Adrenal gland (tissue), 9 donors: ENCODE measurements at regions not wholly inside any gene's neighbourhood (a gene's known extent, or its start where the extent isn't known, plus 50 kb on each side); places are given as distances from the start of the nearest gene placed in this dataset.

ENCODE experiments used
- DNase-seq, 7 donors: peaks; one replicate each; pipeline ENCODE4 v3.0.0-alpha.2; 2019 to 2020
- H3K27ac ChIP-seq, 5 donors: fragments of 200-600 bp; sonication (generic) in 4 of 5; 1 replicate in 3 of 5; 2 replicates in 2 of 5; pipeline versions ENCODE4 v1.5.1 to v1.8.0; 2016 to 2020; ENCODE audit warnings: mild to moderate bottlenecking in 1 of 5
- H3K27me3 ChIP-seq: fragments of 200-600 bp; 2 replicates; pipeline ENCODE4 v1.8.0; 2021
- H3K36me3 ChIP-seq, 2 donors: fragments of 200-600 bp; replicated peaks in 1 of 2; 1 replicate in 1 of 2; 2 replicates in 1 of 2; pipeline versions ENCODE4 v1.5.1 to v1.8.0; 2018 to 2022
- H3K4me1 ChIP-seq, 2 donors: fragments of 200-600 bp; replicated peaks in 1 of 2; 1 replicate in 1 of 2; 2 replicates in 1 of 2; pipeline versions ENCODE4 v1.5.1 to v1.8.0; 2018 to 2021
- H3K4me3 ChIP-seq, 4 donors: fragments of 200-600 bp; sonication (generic) in 3 of 4; one replicate each; pipeline ENCODE4 v1.5.1; 2016 to 2018
- H3K9me3 ChIP-seq, 3 donors: fragments of 200-600 bp; sonication (generic) in 1 of 3; replicated peaks in 1 of 3; 1 replicate in 2 of 3; 2 replicates in 1 of 3; pipeline versions ENCODE4 v1.5.1 to v1.8.0; 2016 to 2021
- POLR2A ChIP-seq, 2 donors: fragments of 450-650 bp; IDR thresholded peaks; one replicate each; pipeline ENCODE4 v1.6.1; 2017; ENCODE audit warnings: antibody characterized with exemption in 2 of 2, mild to moderate bottlenecking in 2 of 2, moderate library complexity in 1 of 2
- WGBS, 4 donors: extraction: QIAGEN DNeasy Blood & Tissue Kit in 2 of 4; methylation state at CpG; one replicate each; pipeline versions ENCODE4 v1.1.5 to v1.1.7; 2013 to 2017; 5-methylcytosine and 5-hydroxymethylcytosine counted together
- intact Hi-C, 2 donors: fragments of 100-400 bp; cut with DNase I; formaldehyde crosslinking; loops; one replicate each; pipeline versions ENCODE4 v1.14.1 to v1.15.0; 2022 to 2023
- TF ChIP-seq, protein P1 (sequence below), 6 experiments: fragments of 450-650 bp in 4 of 6; fragments of 200-600 bp in 2 of 6; sonication (generic) in 1 of 6; IDR thresholded peaks; 1 replicate in 5 of 6; 2 replicates in 1 of 6; pipeline versions ENCODE4 v1.5.1 to v1.8.0; 2016 to 2021; ENCODE audit warnings: antibody characterized with exemption in 6 of 6, mild to moderate bottlenecking in 2 of 6, moderate library complexity in 1 of 6
- donor health status: healthy with polysubstance abuse.
- donor health status: Bipolar disorder and iron deficiency.
- donor health status: DM: yes; HTN: yes; CAD: no.
- donor health status: DM: no; HTN: no; CAD: no.
- donor health status: DM: no; HTN: no; CAD: no.

DNA sequence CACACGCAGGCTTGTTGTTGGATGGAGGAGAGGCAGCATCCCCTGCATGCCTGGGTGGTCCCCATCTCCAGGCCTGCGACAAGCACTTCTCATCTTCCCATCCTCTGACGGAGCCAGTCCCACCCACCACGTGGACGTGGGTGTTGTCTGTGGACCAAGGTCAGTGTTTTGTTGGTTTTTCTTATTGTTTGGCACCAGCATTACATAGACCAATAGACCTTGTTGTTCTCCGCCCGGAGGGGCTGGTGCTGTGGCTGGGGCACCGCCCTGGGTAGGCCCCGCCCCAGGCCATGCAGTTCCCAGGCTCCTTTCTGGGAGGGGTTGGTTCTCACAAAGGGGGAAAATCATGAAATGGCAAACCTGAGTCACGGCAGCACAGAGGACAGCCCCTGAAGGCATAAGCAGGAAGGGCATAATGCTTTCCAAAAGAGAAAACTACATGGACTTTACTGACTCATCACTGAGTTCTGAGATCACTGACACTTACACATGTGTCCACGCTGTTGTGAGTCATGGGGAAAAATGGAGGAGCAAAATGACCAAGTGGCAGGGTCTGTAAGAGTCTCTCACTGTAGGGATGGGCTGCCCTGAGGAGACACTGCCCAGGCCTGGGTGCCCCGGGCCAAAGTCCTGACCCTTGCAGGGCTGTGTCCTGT is 90.8 kb downstream of the THBS2 start:
- no peak for TF ChIP-seq POLR2A (IDR thresholded peaks at IDR 0.05)
- TF ChIP-seq, protein P1, sequence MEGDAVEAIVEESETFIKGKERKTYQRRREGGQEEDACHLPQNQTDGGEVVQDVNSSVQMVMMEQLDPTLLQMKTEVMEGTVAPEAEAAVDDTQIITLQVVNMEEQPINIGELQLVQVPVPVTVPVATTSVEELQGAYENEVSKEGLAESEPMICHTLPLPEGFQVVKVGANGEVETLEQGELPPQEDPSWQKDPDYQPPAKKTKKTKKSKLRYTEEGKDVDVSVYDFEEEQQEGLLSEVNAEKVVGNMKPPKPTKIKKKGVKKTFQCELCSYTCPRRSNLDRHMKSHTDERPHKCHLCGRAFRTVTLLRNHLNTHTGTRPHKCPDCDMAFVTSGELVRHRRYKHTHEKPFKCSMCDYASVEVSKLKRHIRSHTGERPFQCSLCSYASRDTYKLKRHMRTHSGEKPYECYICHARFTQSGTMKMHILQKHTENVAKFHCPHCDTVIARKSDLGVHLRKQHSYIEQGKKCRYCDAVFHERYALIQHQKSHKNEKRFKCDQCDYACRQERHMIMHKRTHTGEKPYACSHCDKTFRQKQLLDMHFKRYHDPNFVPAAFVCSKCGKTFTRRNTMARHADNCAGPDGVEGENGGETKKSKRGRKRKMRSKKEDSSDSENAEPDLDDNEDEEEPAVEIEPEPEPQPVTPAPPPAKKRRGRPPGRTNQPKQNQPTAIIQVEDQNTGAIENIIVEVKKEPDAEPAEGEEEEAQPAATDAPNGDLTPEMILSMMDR (IDR thresholded peaks at IDR 0.05), result peak in 1 of 6 experiments; percentile 28
- DNase-seq, result peak; percentile 52 to 90 (median 66)
- Histone ChIP-seq H3K4me1 (peaks cover 0 to 9% of the 10 kb centered on the region in 2 donors), H3K9me3 (no peaks in the 10 kb centered on the region), H3K4me3 (no peak overlapping the region), H3K36me3 (no peaks in the 10 kb centered on the region), H3K27me3 (no peaks in the 10 kb centered on the region), H3K27ac (peak overlapping the region in 2 of 5 donors; percentile 54 to 78)
- intact Hi-C loops, result no loop called here
- 58 to 74% (median 62%) methylated on average over 6 to 12 of the region's 12 CpGs for WGBS, 4 donors

DNA sequence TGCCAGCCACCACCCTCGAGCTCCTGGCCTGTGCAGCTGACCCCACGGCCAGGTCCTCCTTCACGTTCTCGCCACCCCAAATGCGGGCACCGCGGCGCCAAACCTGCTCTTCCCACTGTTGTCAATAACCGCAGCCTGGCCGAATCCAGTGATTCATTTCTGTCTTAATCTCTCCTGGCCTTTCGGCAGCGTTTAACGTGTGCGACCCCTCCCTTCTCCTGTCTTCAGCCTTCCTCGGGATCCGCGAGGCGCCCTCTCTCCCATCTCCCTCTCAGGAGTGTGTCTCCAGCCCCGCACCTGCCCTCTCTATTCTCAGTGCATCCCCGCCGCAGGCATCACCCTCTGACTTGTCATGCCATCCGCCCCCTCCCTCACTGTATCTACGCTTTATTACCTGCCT is 91.4 kb downstream of the THBS2 start:
- WGBS, 4 donors, result 93 to 96% (median 95%) methylated on average over 21 to 23 of the region's 23 CpGs
- peak in 1 of 7 donors; percentile 33 for DNase-seq
- Histone ChIP-seq H3K36me3 (no peaks in the 10 kb centered on the region), H3K4me1 (peaks cover 0 to 9% of the 10 kb centered on the region in 2 donors), H3K9me3 (no peaks in the 10 kb centered on the region), H3K27me3 (no peaks in the 10 kb centered on the region), H3K27ac (peak overlapping the region in 2 of 5 donors; percentile 54 to 78), H3K4me3 (no peak overlapping the region)
- intact Hi-C loops, result no loop called here
- TF ChIP-seq POLR2A (IDR thresholded peaks at IDR 0.05), result no peak
- TF ChIP-seq, protein P1 (IDR thresholded peaks at IDR 0.05), result no peak

DNA sequence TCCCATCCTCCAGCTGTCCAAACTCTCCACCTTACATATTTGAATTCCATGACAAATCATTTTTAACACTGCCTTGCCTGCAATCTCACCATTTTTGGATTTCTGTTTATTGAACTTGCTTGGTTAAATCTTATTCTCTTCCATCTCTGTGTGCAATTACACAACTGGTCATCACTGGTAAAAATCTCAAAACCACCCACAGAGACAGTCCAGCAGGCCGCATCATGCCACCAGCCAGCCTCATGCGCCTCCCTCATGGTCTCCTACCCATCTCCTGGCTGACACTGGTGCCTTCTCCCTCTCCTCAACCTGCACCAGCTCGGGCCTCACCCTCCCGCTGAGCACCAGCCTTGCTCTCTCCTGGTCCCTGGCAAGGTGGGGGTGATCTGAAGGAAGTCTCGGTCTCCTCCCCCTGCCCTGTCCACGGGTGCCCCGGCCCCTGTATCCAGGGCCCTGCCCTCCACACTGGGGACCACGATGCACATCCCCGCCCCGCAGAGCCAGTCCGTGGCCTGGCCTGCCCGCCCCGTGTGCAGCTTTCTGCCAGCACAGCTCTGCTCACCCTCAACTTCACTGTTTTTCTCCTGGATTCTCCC is 92.0 kb downstream of the THBS2 start:
- Histone ChIP-seq H3K4me1 (peaks cover 0 to 9% of the 10 kb centered on the region in 2 donors), H3K27me3 (no peaks in the 10 kb centered on the region), H3K9me3 (no peaks in the 10 kb centered on the region), H3K27ac (peak overlapping the region in 1 of 5 donors; percentile 26), H3K4me3 (no peak overlapping the region), H3K36me3 (no peaks in the 10 kb centered on the region)
- peak in 1 of 7 donors; percentile 28 for DNase-seq
- 86 to 95% (median 91%) methylated on average over 13 of the region's 13 CpGs for WGBS, 4 donors
- intact Hi-C loops, result no loop called here
- TF ChIP-seq, protein P1 (IDR thresholded peaks at IDR 0.05), result no peak
- TF ChIP-seq POLR2A (IDR thresholded peaks at IDR 0.05), result no peak

DNA sequence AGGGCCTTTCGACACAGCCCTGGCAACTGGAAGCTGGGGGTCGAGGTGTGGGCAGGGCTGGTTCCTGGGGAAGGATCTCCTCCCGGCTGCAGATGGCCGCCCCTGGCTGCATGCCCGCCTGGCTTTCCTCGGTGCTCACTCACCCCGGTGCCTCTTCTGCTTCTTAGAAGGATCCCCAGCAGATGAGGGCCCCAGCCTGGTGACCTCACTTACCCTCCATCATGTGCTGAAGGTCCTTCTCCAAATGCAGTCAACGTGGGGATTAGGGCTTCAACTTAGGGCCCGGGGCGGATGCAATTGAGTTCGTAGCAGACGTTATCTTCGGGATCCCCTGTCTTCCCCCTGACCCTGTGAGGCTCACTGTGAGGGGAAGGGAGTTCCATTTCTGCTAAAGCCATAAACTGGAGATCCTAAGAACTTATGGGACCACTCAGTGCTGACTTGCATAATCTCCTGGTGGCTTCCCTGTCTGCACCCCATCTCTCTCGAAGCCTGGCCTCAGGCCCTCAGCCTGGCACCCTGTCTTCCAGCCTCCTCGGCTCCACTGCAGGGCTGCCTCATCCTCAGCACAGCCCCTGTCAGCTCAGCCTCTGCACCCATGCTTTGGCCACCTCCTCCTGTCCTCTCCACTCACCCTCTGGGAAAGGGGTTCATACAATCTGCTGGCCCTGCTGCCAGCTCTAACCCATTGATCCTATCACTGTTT is 92.6 kb downstream of the THBS2 start:
- Histone ChIP-seq H3K36me3 (no peaks in the 10 kb centered on the region), H3K27me3 (no peaks in the 10 kb centered on the region), H3K4me1 (peaks cover 0 to 9% of the 10 kb centered on the region in 2 donors), H3K9me3 (no peaks in the 10 kb centered on the region), H3K4me3 (no peak overlapping the region), H3K27ac (no peak overlapping the region)
- peak in 1 of 7 donors; percentile 17 for DNase-seq
- intact Hi-C loops, result no loop called here
- no peak for TF ChIP-seq POLR2A (IDR thresholded peaks at IDR 0.05)
- TF ChIP-seq, protein P1 (IDR thresholded peaks at IDR 0.05), result no peak
- 83 to 94% (median 87%) methylated on average over 8 to 15 of the region's 15 CpGs for WGBS, 4 donors
